ENCODE measurements at regions not wholly inside any gene's neighbourhood (a gene's known extent, or its start where the extent isn't known, plus 50 kb on each side); places are given as distances from the start of the nearest gene placed in this dataset.

- intact Hi-C loops (cut with DNase I), result no loop called here
- peak in 1 of 10 donors; percentile 62 for DNase-seq
Observed at GRCh38 chr9:89817151-89817950, 212.5 kb downstream of the GADD45G start.

DNA sequence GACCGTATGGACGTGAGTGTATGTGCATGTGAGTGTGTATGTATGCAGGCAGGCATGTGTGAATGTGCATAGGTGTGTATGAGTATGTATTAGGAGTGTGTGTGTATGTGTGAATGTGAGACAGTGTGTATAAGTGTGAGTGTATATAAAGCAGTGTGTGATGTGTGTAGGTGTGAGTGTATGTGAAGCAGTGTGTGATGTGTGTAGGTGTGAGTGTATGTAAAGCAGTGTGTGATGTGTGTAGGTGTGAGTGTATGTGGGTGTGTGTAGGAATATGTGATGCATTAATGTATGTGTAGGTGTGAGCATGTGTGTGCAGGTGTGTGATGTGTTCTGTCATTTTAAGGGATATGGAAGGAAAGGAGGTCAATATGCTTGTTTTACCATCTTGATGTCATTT is 215.5 kb downstream of the GADD45G start:
- DNase-seq, result no peak
- intact Hi-C loops (cut with DNase I), result no loop called here

DNA sequence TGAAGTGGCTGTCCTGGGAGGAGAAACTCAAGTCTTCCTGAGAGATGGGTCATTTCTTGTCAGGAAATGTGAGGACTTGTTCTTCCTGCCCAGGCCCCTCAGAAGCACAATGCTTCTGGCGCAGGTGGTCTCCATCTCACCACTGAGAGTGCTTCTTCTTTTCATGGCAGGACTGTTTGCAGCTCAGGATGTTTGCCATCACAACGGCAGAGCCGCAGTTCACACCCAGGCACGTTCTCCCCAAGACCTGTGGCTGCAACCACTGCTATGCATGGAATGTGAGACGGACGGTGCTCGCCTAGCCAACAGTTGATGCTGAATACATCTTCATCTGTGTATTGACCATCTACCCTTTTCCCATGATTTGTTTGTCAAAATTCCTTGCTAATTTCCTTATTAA is 216.3 kb downstream of the GADD45G start:
- peak in 1 of 10 donors; percentile 34 for DNase-seq

DNA sequence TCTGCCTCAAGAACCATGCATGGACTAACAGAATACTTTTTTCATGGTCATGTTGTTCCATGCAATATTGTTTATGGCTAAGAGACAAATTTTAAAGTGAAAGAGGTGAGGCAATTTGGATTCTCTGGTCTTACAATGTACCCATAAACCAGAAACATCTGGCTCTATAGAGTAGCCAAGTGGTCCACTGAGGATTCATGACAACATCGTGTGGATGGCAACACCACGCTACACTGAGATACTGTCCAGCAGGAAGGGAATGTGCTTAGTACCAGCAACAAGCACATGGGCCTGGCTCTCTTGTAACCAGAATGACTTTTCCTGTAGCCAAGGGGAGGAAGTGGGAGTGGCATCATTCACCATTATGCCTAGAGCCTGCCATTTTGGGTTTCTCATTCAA is 218.2 kb downstream of the GADD45G start:
- DNase-seq, result no peak
- intact Hi-C loops (cut with DNase I), result no loop called here

More for the DNA sequence above, 216.3 kb downstream of the GADD45G start:
- intact Hi-C loops (cut with DNase I), result no loop called here

DNA sequence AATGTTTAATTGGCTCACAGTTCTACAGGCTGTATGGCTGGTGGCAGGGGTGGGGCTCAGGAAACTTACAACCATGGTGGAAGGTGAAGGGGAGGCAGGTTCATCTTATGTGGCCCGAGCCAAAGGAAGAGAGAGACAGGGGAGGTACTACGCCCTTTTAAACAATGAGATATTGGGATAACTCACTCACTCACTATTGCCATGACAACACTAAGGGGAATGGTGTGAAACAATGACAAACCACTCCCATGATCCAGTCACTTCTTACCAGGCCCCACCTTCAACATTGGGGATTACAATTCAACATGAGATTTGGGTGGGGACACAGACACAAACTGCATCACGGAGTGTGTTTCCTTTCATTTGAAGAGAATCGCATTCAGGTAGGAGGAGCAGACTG is 220.9 kb downstream of the GADD45G start:
- intact Hi-C loops (cut with DNase I), result no loop called here
- no peak for DNase-seq

DNA sequence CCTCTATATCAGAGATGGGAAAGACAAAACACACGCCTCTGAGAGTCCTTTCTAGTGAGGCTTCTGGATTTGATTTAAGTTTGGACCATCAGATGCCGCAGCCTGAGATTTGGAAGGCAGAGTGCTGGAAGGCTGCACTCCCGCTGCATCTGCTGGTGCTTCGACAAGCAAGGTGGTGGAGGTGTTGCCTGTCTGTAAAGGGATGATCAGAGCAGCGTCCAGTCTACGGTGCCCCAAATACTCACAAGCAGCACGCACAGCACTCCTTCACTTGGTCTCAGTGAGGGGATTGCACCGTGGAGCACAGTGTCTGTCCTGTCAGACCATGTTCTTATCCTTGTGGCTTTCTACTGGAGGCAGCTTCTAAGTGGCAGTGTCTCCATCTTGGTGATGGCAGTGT is 221.4 kb downstream of the GADD45G start:
- intact Hi-C loops (cut with DNase I), result no loop called here
- peak in 2 of 10 donors; percentile 28 to 61 for DNase-seq

- intact Hi-C loops (cut with DNase I), result no loop called here
Observed at GRCh38 chr9:89829346-89829745, 224.5 kb downstream of the GADD45G start.

DNA sequence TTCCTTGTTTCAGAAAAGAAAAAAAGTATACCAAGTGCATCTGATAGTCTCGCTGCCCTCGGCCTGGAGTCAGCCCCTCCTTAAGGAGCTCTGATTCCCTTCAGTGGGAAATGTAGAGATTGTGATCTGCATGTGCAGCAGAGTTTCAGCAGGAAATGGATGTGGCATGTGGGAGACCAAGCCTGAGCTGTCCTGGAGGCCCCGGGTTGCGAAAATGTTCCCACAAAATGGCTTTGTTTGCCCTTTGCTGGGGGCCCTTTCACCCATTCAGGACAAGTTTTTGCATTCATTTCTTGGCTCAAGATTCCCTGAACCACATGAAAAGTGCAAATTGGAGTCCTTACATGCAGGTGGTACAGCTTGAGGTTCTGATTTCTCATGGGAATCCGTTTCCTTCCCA is 230.9 kb downstream of the GADD45G start:
- DNase-seq, result no peak
- intact Hi-C loops (cut with DNase I), result no loop called here

More at GRCh38 chr9:89829346-89829745, 224.5 kb downstream of the GADD45G start:
- DNase-seq, result peak in 1 of 10 donors; percentile 58

- peak in 1 of 10 donors; percentile 14 for DNase-seq
Observed at GRCh38 chr9:89837162-89837933, 232.5 kb downstream of the GADD45G start.

DNA sequence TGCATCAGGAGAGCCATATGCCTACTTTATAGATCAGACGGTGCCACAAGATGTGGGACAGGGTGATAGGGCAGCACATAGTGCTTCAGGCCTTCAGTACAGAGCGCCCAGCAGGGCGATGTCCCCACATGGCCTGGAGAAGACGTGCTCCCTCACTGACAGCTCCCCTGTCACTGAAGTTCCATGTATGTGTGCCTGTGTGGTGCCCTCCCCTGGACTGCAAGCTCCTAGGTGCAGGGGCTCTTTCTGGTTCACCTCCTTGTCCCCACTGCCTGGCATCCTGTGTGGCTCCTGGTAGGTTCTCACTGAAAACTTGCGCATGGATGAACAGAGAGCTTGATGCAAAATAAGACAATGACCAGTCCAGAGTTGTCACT is 233.1 kb downstream of the GADD45G start:
- peak in 1 of 10 donors; percentile 51 for DNase-seq
- intact Hi-C loops (cut with DNase I), result no loop called here

More at GRCh38 chr9:89837162-89837933, 232.5 kb downstream of the GADD45G start:
- intact Hi-C loops (cut with DNase I), result no loop called here

GRCh38 chr9:89838621-89839020 is 233.8 kb downstream of the GADD45G start:
- DNase-seq, result peak in 1 of 10 donors; percentile 20
- intact Hi-C loops (cut with DNase I), result no loop called here

GRCh38 chr9:89839449-89839848 is 234.6 kb downstream of the GADD45G start:
- DNase-seq, result peak in 1 of 10 donors; percentile 21
- intact Hi-C loops (cut with DNase I), result no loop called here

GRCh38 chr9:89839952-89840351 is 235.1 kb downstream of the GADD45G start:
- peak in 1 of 10 donors; percentile 51 for DNase-seq
- intact Hi-C loops (cut with DNase I), result no loop called here

DNA sequence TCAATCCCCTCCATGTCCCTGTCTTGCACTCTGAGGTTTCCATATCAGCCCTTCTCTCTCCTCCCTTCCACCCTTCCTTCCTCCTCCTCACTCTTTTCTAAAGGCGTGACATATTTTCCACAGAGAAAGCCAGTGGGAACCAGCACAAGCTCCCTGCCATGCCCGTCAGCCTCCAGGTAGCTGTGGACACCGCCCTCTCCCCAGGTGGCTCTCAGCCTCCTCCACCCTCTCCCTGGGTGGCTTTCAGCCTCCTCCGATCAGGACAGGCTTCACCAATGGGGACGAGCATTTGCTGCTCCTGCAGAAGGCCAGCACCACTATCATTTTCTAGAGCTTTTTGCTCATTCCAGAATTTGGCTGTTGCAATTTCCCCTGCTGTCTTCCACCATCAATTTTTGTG is 236.6 kb downstream of the GADD45G start:
- intact Hi-C loops (cut with DNase I), result no loop called here
- DNase-seq, result peak in 1 of 10 donors; percentile 62

- intact Hi-C loops (cut with DNase I), result no loop called here
- peak in 1 of 10 donors; percentile 66 for DNase-seq
Observed at GRCh38 chr9:89842267-89842768, 237.5 kb downstream of the GADD45G start.

DNA sequence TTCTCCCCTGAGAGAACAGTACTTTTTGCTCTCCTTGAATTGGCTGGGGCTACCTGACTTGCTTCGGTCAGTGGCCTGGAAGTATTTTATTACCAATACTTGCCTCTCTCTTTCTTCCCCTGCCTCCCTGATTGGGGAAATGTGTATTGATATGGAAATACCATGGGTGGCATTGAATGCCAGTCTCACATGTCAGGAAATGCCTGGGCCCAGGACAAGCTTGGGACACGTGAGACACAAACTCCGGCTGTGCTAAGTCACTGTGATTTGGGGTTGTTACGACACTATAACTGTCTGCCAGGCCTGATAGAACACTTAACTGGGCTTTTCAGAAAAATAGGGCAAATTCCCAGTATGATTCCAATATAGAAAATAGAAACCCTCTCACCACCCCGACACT is 238.3 kb downstream of the GADD45G start:
- DNase-seq, result no peak
- intact Hi-C loops (cut with DNase I), result no loop called here

DNA sequence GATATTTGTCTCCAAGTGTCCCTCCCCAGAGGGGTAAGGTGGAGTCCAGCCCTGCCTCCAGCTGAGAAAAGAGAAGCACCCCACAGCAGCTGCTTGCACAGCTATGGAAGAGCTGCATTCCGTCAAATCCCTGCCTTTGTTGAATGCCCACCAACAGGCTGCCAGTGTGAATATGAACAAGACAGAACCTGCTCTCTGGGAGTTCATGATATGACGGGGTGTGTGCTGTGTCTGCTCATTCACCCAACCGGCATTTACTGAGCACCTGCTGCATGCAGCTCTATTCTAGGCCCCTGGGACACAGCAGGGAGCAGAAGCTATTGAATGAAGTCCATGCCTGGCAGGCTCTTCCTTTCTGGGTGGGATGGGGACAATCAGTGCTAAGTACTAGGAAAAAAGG is 238.8 kb downstream of the GADD45G start:
- peak in 2 of 10 donors; percentile 9 to 10 for DNase-seq
- intact Hi-C loops (cut with DNase I), result no loop called here

DNA sequence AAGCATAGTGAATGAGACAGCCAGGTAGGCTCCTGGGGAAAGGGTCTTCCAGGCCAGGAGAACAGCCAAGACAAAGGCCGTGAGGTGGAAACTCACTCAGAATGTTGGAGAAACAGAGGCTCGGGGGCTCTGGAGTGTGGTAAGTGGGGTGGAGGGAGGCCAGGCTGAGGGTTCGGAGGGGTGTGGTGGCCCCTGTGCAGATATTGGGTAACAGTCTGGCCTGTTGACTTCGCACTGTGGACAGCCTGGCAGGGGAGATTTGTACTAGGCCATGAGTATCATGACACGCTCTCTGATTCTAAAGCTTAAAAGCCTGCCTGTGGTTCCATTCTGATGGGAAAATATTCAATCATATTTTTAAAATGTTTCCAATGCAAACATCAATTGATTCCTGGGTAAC is 239.3 kb downstream of the GADD45G start:
- DNase-seq, result no peak

DNA sequence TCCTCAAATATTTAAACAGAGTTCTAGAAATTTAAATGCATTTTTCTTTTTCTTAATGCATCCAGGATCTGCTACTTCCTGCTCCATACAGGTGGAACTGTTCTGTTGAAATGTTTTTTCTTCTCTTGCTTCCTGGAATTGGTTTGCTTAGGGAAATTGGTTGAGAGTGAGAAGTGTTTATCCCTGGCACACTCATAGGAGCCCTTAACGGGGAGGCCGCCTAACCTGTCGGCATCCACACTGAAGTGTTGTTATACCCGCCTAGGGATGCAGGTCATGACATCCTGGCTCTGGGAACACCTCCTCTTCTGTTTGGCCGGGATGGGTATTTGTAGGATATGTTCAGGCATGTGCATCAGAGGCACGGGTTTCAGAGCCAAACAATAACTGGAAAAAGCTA is 239.7 kb downstream of the GADD45G start:
- peak in 1 of 10 donors; percentile 13 for DNase-seq

More for the DNA sequence above, 239.3 kb downstream of the GADD45G start:
- intact Hi-C loops (cut with DNase I), result no loop called here

DNA sequence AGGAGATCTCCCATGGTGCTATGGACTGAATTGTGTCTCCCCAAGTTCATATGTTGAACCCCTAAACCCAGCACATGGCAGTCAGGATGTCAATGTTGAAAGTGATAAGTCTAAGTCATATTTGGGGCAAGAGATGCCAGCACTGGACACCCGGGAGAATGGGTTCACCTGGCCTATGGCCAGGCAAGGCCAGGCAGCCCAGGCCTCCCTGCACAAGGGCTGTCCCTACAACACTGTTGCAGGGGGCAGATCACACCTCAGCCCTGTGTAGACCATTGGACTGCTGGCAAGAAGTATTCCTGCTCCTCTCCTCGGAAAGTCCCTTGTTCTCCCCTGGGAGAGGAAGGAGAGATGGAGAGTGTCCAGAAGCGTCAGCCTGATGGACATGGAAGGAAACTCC is 240.5 kb downstream of the GADD45G start:
- DNase-seq, result peak in 1 of 10 donors; percentile 5
- intact Hi-C loops (cut with DNase I), result no loop called here

More for the DNA sequence above, 239.7 kb downstream of the GADD45G start:
- intact Hi-C loops (cut with DNase I), result no loop called here

- DNase-seq, result peak in 1 of 10 donors; percentile 25
- intact Hi-C loops (cut with DNase I), result no loop called here
Observed at GRCh38 chr9:89845862-89846261, 241.1 kb downstream of the GADD45G start.
